NCI-H226 (cell line): ENCODE measurements at regions not wholly inside any gene's neighbourhood (a gene's known extent, or its start where the extent isn't known, plus 50 kb on each side); places are given as distances from the start of the nearest gene placed in this dataset.

ENCODE experiments used
- DNase-seq: peaks from one replicate; pipeline ENCODE4 v3.0.0-alpha.2; 2015

- DNase-seq, result no peak
Observed at GRCh38 chr13:78325585-78325984, 277.8 kb downstream of the POU4F1 start.

GRCh38 chr13:78323848-78324247, 279.5 kb downstream of the POU4F1 start:
- peak; percentile 88 for DNase-seq

DNA sequence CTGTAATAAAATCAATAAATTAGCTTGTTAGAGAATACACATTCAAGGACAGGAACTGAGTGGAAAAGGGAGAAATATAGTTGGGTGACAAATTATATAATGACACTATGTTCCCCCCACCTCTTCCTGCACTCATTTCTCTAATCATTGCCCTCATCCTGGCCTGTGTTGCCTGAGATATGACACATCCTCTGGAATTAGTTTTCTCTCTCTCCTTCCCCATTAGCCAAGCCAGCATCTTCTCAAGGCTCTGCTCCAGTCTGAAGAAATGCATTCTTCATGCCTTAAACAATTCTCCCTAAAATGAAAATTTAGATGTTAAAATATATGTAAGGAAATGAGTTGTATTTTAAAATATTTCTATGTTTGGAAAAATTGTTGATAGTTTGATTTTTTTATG, 280.3 kb downstream of the POU4F1 start:
- DNase-seq, result peak; percentile 69

DNA sequence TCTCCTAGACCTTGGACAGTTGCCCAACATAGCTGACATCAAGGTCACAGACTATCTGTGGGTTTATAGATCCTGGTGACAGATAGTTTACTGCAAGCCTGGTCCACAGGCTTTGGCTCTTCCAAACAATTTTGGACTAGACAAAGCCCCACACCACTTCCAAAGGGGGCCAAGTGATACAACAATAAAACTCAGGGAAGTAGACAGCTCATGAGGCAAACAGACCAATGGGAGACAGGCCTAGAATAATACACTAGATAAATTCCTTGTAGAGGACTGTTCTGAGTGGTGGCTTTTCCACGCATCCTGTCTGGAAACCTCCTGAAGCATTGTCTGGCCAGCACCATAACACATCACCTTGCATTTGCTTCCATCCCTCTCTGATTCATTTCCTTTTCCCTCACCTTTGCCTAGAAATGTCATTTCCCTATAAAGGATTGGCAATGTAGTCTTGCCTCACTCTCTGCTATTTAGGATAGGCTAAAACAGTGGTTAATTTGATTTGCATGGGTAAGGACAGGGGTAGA, 284.2 kb downstream of the POU4F1 start:
- DNase-seq, result peak; percentile 28

DNA sequence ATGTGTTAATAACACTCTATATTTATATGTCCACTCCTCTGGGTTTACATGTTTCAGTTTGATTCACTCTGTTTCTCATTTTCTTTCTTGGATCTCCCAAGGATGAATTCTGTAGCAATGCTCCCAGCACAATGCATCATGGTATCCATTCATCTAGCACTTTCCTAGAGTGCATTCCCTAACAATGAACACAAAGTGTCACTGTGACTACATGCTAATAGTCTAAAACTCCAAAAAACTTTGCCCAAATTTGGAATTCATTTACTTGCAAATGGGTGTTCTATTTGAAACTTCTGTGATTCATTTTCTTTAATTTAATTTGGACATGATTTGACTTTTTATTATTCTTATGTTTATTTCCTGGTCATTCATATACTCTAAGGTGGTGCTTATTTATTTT, 286.3 kb downstream of the POU4F1 start:
- no peak for DNase-seq

DNA sequence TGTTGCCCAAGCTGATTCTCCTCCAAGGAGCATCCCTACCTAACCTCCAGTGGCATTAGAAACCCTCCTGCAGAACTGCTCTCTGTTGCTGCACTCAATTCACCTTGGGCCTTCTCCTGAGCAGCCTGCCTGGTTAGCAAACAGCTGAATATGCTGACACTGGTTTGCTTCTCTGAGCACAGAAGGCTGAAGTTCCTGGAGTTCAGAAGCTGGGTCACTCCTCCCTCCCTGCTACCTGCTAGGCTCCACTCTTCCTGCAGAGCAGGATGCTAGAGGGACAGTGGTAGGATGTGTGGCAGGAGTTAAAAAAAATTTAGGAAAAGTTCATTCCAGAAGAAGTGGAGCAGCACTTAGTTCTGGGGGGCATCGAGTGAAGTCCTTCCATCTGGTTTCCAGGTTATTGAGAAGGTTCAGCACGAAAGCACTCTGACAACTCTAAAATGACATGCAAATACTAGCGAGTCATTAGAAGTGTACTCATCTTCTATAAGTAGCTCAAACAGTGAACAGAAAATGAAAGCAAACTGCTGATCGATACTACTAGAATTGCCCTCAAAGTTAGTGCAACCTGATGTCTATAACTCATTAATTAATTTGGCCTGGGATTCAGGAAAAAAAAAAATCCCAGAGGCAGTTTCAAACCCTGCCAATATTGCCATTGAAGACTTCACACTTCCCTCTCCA, 293.7 kb downstream of the POU4F1 start:
- no peak for DNase-seq

GRCh38 chr13:78306519-78307206, 296.7 kb downstream of the POU4F1 start:
- no peak for DNase-seq

DNA sequence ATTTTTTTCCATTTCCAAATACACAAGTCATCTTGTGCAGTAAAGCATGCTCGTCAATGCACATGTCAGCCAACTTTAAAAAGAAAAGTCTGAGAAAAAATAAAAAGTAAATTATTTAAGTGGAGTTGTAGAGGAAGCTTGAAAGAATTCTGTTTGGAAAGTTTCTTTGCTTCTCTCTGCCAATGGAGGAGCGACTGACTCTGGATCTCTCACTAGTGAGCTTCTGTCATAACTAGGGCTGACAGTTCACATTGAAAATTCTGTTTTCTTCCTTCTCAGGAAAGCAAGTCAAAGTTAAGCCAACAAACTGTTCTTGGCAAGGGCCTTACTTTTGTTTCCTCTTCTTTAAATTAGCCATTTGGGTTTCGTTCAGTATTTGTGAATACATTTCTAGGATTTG, 298.2 kb downstream of the POU4F1 start:
- no peak for DNase-seq

DNA sequence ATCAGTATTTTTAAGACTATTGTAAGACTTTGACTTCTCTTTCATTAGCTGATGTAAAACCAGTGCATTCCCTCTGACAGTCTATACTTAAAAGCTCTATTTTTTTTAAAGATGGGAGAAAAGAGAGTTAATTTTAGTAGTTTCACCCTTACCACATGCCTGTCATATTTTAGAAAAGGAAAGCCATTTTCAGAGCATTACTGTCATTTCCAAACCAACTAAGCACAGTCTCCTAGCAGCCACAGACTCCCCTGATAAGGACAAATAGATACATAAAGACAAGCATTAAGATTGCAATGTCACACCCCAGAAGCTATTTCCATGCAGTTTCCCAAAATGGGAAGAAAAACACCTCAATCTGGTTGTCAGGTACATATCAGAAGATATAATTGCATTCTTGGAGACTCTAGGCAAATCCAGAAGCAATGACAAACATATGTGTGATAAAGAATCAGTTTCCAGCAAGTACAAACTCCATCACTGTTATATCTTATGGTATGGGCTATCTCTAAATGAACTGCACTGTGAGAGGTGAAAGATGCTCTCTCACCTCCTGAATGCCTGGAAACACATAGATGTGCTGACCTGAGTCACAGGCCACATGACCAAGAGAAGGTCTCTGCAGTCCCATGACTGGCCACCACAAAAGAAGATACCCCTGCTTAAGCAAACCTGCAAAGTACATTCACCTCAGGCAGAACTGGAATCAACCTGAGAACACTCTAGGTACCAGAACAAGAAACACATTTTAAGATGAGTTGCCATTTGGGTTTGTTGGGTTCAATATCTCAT, 303.3 kb downstream of the POU4F1 start:
- no peak for DNase-seq

DNA sequence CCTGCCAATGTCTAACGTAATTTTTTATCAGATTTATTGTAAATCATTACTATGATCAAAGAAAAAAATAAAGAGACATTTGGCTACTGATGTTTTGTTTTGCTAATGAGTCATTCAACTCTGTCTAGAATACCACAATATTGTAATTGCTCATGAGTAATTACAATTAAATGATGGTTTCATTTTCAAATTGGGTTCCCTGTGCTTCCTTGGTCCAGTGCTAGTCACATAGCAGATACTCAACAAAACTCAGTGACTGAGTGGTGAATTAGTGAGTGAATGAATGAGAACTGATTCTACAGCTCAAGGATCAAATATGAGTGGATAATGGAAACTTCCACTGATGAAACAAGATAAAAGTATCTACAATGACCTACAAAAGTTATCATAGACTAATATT, 304.7 kb downstream of the POU4F1 start:
- DNase-seq, result no peak

- DNase-seq, result no peak
Observed at GRCh38 chr13:78286748-78287147, 316.6 kb downstream of the POU4F1 start.

DNA sequence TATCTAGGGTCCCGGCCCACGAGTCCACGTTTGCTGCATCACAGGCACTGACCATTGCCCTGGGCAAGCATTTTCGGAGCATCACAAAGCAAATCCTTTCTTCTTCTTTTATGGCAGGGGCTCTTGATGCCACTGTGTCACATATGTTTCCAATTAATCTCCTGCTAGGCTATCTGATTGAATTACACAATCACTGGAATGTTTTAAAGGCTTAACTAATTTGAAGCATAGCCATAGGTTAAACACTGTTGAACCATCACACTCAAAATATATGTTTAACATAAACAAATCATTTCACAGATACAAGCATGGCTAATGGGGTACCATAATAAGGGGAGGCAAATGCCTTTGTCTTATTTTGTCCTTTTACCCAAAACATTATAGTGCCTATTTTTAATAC, 338.3 kb downstream of the POU4F1 start:
- DNase-seq, result no peak

DNA sequence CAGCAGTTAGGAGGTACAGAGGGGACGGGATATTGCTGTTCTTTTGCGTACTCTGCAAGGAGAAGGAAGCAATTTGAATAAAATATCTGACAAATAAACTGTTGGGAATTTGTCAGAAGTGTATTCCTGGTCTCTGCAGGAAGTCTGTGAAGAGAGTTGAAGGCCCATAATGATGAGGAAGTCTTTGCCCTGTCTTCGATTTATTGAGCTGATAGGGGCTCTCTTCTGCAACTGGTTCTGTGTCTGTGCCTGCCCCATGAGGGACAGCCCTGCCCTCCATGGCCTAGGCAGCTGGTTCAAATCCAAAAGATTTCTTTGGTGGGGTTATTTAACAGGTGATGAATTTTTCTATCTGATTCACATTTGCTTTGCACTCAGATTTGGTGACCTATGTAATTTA, 339.7 kb upstream of the EDNRB start:
- no peak for DNase-seq

DNA sequence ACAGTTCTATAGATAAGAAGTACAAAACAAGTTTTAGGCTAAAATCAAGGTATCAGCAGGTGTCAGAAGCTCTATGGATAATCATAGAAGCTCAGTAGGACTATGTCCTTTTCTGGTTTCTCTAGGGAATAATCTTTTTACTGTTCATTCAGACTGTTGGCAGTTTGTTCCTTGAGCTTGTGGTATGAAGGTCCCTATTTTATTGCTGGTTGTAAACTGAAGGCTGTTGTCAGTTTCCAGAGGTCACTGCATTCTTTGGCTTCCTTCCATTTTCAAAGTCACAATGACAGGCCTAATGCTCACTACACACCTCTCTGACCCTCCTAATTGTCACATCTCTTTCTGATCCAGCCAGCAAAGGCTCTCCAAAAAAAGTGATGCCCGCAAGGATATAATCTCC, 337.9 kb upstream of the EDNRB start:
- DNase-seq, result no peak

DNA sequence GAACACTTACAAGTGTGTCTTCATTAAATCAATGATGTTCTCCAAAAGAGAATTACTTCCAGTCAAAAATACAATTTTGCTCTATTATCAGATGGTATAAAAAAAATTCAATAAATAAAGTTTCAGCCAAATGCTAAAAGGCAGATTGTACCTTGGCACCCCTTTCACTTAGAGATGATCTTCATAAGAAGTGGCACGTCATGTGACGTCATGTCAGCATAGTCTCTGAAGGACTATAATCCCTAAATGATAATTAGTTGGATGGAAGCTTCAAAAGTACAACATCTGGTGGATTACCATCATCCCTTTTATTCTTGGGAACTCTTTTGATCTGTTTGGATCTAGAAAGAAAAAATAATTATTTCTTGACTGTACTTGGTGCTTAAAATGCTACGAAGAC, 335.5 kb upstream of the EDNRB start:
- DNase-seq, result no peak

- no peak for DNase-seq
Observed at GRCh38 chr13:78247362-78247761, 328.7 kb upstream of the EDNRB start.

GRCh38 chr13:78241278-78241919, 322.8 kb upstream of the EDNRB start:
- peak; percentile 55 for DNase-seq

GRCh38 chr13:78239714-78240113, 321.1 kb upstream of the EDNRB start:
- DNase-seq, result peak; percentile 44

- peak; percentile 74 for DNase-seq
Observed at GRCh38 chr13:78238911-78239310, 320.3 kb upstream of the EDNRB start.

DNA sequence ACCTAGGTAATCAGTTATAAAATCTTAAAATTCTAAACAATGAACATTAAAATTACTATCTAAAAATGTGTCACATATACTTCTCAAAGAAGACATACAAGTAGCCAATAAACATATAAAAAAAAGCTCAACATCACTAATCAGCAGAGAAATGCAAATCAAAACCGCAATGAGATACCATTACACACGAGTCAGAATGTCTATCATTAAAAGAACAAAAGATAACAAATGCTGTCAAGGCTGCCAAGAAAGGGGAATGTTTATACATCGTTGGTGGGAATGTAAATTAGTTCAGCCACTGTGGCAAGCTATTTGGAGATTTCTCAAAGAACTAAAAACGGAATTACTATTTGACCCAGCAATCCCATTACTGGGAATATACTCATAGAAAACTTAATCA, 310.3 kb upstream of the EDNRB start:
- peak; percentile 87 for DNase-seq

DNA sequence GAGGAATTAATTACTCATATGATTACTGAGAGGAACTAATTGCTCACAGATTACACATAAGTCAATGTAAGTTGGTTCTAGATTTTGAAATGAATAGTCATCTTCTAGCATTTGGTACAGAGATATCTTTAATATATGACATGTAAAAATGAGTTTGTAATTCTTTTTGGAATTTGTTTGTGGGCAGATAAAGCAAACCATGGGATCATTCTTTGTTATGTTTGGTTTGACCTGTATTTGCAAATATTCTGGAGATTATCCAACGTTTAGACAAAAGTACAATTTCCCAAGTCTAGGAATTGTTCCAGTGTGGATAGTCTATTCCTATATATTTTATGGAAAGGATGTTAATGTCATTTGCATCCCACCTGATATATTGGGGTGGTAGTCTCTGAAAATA, 309.6 kb upstream of the EDNRB start:
- peak; percentile 79 for DNase-seq

DNA sequence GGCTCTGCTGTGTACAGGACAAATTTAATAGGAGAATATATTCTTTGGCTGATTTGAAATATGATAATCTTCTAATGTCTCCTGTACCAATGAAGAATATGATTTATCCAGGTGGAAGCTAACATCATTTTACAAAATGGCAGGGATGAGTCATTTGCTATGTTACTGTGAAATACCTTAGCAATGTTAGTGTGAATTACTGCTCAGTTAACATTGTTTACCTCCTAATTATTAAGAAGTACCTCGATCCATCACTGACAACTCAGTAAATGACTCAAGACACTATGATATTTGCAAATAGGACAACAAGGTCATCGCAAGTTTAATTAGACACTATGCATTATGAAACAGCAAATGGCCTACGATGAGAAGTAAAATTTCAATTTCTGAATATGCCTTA, 309.1 kb upstream of the EDNRB start:
- DNase-seq, result peak; percentile 46

DNA sequence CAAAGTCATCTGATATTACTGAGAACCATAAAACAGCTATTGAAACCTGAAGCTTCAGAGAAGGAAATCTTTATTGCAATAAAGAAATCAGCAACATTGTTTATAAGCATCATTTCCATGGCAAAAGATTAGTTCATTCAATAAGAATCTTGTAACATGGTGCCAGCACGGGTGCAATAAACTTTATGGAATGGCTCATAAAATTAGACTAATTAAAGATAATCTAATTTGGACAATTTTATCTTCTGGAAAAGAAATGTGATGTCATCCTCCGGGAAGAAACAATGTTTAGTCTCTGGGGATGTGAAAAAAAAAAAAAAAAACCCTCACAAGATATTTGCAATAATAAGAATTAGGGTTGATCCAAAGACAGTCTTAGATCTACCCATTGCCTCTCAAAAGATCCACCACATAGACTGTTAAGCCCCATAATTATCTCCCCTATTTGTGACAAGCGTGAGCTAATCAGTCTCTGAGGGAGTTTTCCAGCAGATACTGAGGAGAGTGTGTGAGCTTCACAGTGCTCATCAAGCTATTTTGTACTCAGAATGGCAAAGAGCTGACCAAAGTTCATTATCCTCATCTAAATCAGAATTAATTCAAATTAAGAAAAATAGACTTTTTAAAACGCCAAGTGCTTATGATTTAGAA, 297.0 kb upstream of the EDNRB start:
- DNase-seq, result no peak
